ENCODE measurements at regions not wholly inside any gene's neighbourhood (a gene's known extent, or its start where the extent isn't known, plus 50 kb on each side); places are given as distances from the start of the nearest gene placed in this dataset.
A peak's percentile ranks its signal among the peaks of the same experiment; 100 is the strongest.

DNA sequence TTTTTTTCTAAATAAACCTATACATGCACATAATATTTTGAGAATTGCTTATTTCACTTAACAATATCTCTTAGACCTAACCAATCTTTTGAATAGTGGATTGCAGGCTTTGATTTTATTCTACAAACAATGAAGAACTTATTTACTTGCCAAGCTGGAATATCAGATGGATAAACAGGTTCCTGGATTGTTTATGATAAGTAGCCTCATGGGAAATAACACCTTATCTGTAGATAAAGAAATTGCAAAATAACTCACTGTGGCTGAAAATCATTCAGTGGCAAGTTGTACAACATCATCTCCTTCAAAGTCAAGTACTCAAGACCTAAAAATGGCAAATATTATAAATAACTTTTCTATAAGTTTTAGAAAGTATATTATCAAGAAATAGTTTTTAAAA lies 335.4 kb upstream of the ATP2B1 start:
- Mint-ChIP-seq H3K4me1 (ENCODE audit: low read depth, unreplicated experiment) (peaks cover 11% of the 10 kb centered on the region), H3K9me3 (ENCODE audit: unreplicated experiment) (no peaks in the 10 kb centered on the region), H3K27me3 (ENCODE audit: low read depth, unreplicated experiment) (no peaks in the 10 kb centered on the region), H3K36me3 (ENCODE audit: low read depth, unreplicated experiment) (no peaks in the 10 kb centered on the region), H3K27ac (ENCODE audit: unreplicated experiment) (no peak overlapping the region), H3K4me3 (ENCODE audit: unreplicated experiment) (no peak overlapping the region)
- Histone ChIP-seq H3K27me3 (ENCODE audit: insufficient read depth, low read length) (no peaks in the 10 kb centered on the region), H3K36me3 (ENCODE audit: insufficient read depth, low read length) (no peaks in the 10 kb centered on the region), H4K20me1 (ENCODE audit: insufficient read depth, low read length) (no peaks in the 10 kb centered on the region), H3K4me2 (ENCODE audit: low read length) (no peak overlapping the region), H3K9me3 (ENCODE audit: insufficient read depth, low read depth, low read length) (no peaks in the 10 kb centered on the region), H3K4me1 (ENCODE audit: insufficient read depth, low read length) (no peaks in the 10 kb centered on the region), H3K9ac (ENCODE audit: low read length) (no peak overlapping the region), H2AFZ (ENCODE audit: low read depth, low read length) (no peak overlapping the region), H3K27ac (ENCODE audit: low read depth, low read length) (no peak overlapping the region), H3K79me2 (ENCODE audit: insufficient read depth, low read length) (no peaks in the 10 kb centered on the region), H3K4me3 (ENCODE audit: insufficient read depth, low read depth, low read length) (no peak overlapping the region)
- DNase-seq (ENCODE audit: low read depth): no peak
- no peak for TF ChIP-seq CTCF (IDR thresholded peaks at IDR 0.05; ENCODE audit: insufficient read depth, low read depth, low read length)
- TF ChIP-seq EZH2 (IDR thresholded peaks at IDR 0.05; ENCODE audit: insufficient read depth, low read length): no peak
- no peak for FAIRE-seq

DNA sequence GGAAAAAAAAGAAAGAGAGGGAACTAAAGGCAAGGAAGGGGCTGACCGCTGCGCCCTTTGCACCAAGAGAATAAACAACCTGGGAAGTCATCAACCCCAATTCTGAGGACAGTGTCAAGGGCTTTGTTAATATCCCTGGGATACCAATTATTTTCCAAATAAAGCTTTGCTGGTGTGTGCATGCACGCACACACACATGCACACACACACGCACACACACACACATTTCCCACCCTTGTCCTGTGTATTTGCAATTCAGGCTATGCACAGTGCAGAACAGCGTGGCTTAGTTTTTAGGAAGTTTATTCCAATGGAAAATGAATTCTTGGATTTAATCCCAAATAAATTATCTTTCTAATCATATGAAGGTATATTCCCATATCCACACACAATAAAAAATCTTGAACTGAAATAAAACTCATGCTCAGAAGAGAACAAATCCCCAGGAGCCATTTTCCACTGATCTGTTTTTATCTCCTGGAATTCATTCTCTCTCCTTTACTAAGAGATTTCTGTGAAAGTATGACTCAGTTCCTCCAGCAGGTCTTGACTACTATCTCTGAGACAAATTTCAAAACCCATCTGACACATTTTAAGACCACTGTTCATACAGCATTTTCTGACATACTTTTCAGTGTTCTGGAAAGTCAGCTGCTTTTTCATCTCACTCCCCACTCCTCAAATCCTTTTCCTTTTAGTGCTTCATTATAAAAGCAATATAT lies 334.4 kb upstream of the ATP2B1 start:
- no peaks in the 10 kb centered on the region for H3K9me3 ChIP-seq (ENCODE audit: insufficient read depth, low read depth, low read length)
- peak overlapping the region; percentile 6 for H3K27ac Mint-ChIP-seq (ENCODE audit: unreplicated experiment)
- H3K36me3 ChIP-seq (ENCODE audit: insufficient read depth, low read length): no peaks in the 10 kb centered on the region
- H3K4me1 Mint-ChIP-seq (ENCODE audit: low read depth, unreplicated experiment): peaks cover 11% of the 10 kb centered on the region
- no peak overlapping the region for H3K4me3 Mint-ChIP-seq (ENCODE audit: unreplicated experiment)
- H3K79me2 ChIP-seq (ENCODE audit: insufficient read depth, low read length): no peaks in the 10 kb centered on the region
- H3K9me3 Mint-ChIP-seq (ENCODE audit: unreplicated experiment): no peaks in the 10 kb centered on the region
- FAIRE-seq (peak; percentile 87), DNase-seq (ENCODE audit: low read depth) (peak; percentile 75)
- H3K36me3 Mint-ChIP-seq (ENCODE audit: low read depth, unreplicated experiment): no peaks in the 10 kb centered on the region
- H3K27me3 ChIP-seq (ENCODE audit: insufficient read depth, low read length): no peaks in the 10 kb centered on the region
- no peak for TF ChIP-seq CTCF (IDR thresholded peaks at IDR 0.05; ENCODE audit: insufficient read depth, low read depth, low read length)
- TF ChIP-seq EZH2 (IDR thresholded peaks at IDR 0.05; ENCODE audit: insufficient read depth, low read length): no peak
- H3K27me3 Mint-ChIP-seq (ENCODE audit: low read depth, unreplicated experiment): no peaks in the 10 kb centered on the region
- no peak overlapping the region for H3K27ac ChIP-seq (ENCODE audit: low read depth, low read length)
- H3K4me1 ChIP-seq (ENCODE audit: insufficient read depth, low read length): no peaks in the 10 kb centered on the region
- H3K4me3 ChIP-seq (ENCODE audit: insufficient read depth, low read depth, low read length): no peak overlapping the region
- H4K20me1 ChIP-seq (ENCODE audit: insufficient read depth, low read length): no peaks in the 10 kb centered on the region
- H3K9ac ChIP-seq (ENCODE audit: low read length): no peak overlapping the region
- no peak overlapping the region for H3K4me2 ChIP-seq (ENCODE audit: low read length)
- no peak overlapping the region for H2AFZ ChIP-seq (ENCODE audit: low read depth, low read length)

- Histone ChIP-seq H3K36me3 (ENCODE audit: insufficient read depth, low read length) (no peaks in the 10 kb centered on the region), H3K4me2 (ENCODE audit: low read length) (no peak overlapping the region), H3K27me3 (ENCODE audit: insufficient read depth, low read length) (no peaks in the 10 kb centered on the region), H3K9me3 (ENCODE audit: insufficient read depth, low read depth, low read length) (peaks cover 5% of the 10 kb centered on the region), H3K27ac (ENCODE audit: low read depth, low read length) (no peak overlapping the region), H3K9ac (ENCODE audit: low read length) (no peak overlapping the region), H3K79me2 (ENCODE audit: insufficient read depth, low read length) (no peaks in the 10 kb centered on the region), H2AFZ (ENCODE audit: low read depth, low read length) (no peak overlapping the region), H4K20me1 (ENCODE audit: insufficient read depth, low read length) (no peaks in the 10 kb centered on the region), H3K4me3 (ENCODE audit: insufficient read depth, low read depth, low read length) (no peak overlapping the region), H3K4me1 (ENCODE audit: insufficient read depth, low read length) (no peaks in the 10 kb centered on the region)
- peaks cover 14% of the 10 kb centered on the region for H3K4me1 Mint-ChIP-seq (ENCODE audit: low read depth, unreplicated experiment)
- H3K27ac Mint-ChIP-seq (ENCODE audit: unreplicated experiment): no peak overlapping the region
- no peaks in the 10 kb centered on the region for H3K27me3 Mint-ChIP-seq (ENCODE audit: low read depth, unreplicated experiment)
- no peak overlapping the region for H3K4me3 Mint-ChIP-seq (ENCODE audit: unreplicated experiment)
- H3K9me3 Mint-ChIP-seq (ENCODE audit: unreplicated experiment): peaks cover 8% of the 10 kb centered on the region
- no peaks in the 10 kb centered on the region for H3K36me3 Mint-ChIP-seq (ENCODE audit: low read depth, unreplicated experiment)
- DNase-seq (ENCODE audit: low read depth) (no peak), FAIRE-seq (no peak)
- TF ChIP-seq CTCF (IDR thresholded peaks at IDR 0.05; ENCODE audit: insufficient read depth, low read depth, low read length): no peak
- TF ChIP-seq EZH2 (IDR thresholded peaks at IDR 0.05; ENCODE audit: insufficient read depth, low read length): no peak
Measured at GRCh38 chr12:90038289-90038688, 329.7 kb upstream of the ATP2B1 start.
